Endothelial cell (in vitro differentiated cells): ENCODE measurements at regions not wholly inside any gene's neighbourhood (a gene's known extent, or its start where the extent isn't known, plus 50 kb on each side); places are given as distances from the start of the nearest gene placed in this dataset.

Source experiments
- DNase-seq: peaks from one replicate; pipeline ENCODE4 v3.0.0; 2021; ENCODE audit warnings: low spot score
- H3K27ac Mint-ChIP-seq: one replicate; pipeline ENCODE4 v1.8.0; 2021; ENCODE audit warnings: mixed read lengths, inconsistent platforms; ENCODE audit not compliant: unreplicated experiment
- H3K27me3 Mint-ChIP-seq: one replicate; pipeline ENCODE4 v1.8.0; 2021; ENCODE audit warnings: mild to moderate bottlenecking, moderate library complexity, mixed read lengths, inconsistent platforms; ENCODE audit not compliant: unreplicated experiment
- H3K36me3 Mint-ChIP-seq: one replicate; pipeline ENCODE4 v1.8.0; 2021; ENCODE audit warnings: mild to moderate bottlenecking, low read depth, mixed read lengths, inconsistent platforms; ENCODE audit not compliant: unreplicated experiment
- H3K4me1 Mint-ChIP-seq: one replicate; pipeline ENCODE4 v1.8.0; 2021; ENCODE audit warnings: mild to moderate bottlenecking, mixed read lengths, inconsistent platforms; ENCODE audit not compliant: unreplicated experiment
- H3K4me3 Mint-ChIP-seq: one replicate; pipeline ENCODE4 v1.8.0; 2021; ENCODE audit warnings: mild to moderate bottlenecking, mixed read lengths, inconsistent platforms; ENCODE audit not compliant: unreplicated experiment
- H3K9me3 Mint-ChIP-seq: one replicate; pipeline ENCODE4 v1.8.0; 2021; ENCODE audit warnings: mixed read lengths, inconsistent platforms; ENCODE audit not compliant: unreplicated experiment
- TF ChIP-seq, protein P1 (sequence below): fragments of 200-600 bp; sonication (generic); IDR thresholded peaks from one replicate; pipeline ENCODE4 v1.5.0; 2021; ENCODE audit warnings: antibody characterized with exemption; ENCODE audit not compliant: unreplicated experiment

DNA sequence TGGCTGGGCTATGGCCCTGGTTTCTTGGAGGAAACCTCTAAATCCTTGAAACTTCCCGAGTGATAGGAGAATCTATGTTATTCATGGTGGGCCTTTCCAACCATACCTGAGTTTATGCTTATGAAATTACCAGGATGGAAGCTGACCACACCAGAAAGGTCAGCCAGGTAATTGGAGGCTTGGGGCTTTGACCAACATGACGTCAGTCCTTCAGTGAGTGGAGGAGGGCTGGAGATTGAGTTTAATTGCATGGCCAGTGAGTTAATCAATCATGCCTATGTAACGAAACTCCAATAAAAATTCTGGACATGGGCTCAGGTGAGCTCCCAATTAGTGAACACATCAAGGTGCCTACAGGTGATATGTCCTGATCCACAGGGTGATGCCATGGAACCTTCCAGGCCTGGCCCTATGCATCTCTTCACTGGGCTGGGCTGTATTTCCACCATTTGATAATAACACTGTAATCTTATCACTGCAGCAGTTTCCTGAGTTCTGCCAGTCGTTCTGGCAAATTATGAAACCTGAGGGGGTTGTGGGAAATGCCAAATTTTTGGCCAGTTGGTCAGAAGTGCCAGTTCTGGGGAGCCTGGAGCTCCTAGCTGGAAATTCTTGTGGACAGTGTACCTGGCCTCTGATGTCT lies 106.5 kb downstream of the CDH26 start:
- Mint-ChIP-seq H3K27me3 (no peaks in the 10 kb centered on the region), H3K4me1 (no peaks in the 10 kb centered on the region), H3K9me3 (no peaks in the 10 kb centered on the region), H3K4me3 (no peak overlapping the region), H3K27ac (no peak overlapping the region), H3K36me3 (peaks cover 4% of the 10 kb centered on the region)
- TF ChIP-seq, protein P1, sequence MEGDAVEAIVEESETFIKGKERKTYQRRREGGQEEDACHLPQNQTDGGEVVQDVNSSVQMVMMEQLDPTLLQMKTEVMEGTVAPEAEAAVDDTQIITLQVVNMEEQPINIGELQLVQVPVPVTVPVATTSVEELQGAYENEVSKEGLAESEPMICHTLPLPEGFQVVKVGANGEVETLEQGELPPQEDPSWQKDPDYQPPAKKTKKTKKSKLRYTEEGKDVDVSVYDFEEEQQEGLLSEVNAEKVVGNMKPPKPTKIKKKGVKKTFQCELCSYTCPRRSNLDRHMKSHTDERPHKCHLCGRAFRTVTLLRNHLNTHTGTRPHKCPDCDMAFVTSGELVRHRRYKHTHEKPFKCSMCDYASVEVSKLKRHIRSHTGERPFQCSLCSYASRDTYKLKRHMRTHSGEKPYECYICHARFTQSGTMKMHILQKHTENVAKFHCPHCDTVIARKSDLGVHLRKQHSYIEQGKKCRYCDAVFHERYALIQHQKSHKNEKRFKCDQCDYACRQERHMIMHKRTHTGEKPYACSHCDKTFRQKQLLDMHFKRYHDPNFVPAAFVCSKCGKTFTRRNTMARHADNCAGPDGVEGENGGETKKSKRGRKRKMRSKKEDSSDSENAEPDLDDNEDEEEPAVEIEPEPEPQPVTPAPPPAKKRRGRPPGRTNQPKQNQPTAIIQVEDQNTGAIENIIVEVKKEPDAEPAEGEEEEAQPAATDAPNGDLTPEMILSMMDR: no peak
- no peak for DNase-seq

DNA sequence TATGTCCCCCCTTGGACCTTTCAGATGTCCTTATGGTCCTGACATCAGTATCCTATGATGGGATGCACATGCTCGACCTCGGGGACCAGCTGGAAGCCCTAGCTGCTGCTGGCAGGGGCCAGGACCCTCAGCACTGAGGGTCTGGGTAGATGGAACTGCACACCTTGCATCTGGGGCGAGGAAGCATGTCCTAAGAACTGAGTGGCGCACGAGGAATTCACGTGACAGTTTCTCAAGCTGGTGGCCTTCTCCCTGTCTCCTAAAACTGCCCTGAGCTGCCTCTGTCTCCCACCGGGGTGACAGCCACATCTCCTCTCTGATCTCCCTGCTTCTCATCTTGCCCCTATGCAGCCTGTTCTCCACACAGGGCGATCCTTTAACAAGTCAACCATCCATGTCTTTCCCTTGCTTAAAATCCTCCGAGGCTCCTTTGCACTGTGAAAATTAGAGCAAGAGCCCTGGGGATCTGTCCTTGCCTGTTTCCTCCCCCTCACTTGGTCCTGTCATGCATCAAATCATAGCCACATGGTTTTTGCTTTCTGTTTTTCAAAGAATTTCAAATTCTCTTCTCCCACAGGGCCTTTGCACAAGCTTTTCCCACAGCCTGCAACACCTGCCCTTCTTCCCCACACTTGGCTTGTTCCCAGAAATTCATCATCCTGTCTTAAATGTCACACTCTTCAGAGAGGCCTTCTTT lies 107.7 kb downstream of the CDH26 start:
- peaks cover 4% of the 10 kb centered on the region for H3K36me3 Mint-ChIP-seq
- no peaks in the 10 kb centered on the region for H3K4me1 Mint-ChIP-seq
- H3K27me3 Mint-ChIP-seq: no peaks in the 10 kb centered on the region
- H3K4me3 Mint-ChIP-seq: no peak overlapping the region
- H3K27ac Mint-ChIP-seq: no peak overlapping the region
- TF ChIP-seq, protein P1: no peak
- H3K9me3 Mint-ChIP-seq: no peaks in the 10 kb centered on the region
- DNase-seq: no peak

DNA sequence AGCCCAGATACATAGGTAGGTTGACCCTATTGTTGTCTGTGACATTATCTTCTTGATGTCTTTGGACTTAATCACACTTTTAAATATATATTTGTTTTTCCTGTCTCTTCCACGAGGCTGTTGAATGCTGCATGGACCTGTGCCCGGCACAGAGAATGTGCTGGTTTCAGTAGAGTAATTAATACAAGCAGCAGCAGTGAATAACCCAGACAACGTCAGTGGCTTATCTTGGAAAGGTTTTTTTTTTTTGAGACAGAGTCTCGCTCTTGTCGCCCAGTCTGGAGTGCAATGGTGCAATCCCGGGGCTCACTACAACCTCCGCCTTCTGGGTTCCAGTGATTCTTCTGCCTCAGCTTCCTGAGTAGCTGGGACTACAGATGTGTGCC lies 108.2 kb downstream of the CDH26 start:
- Mint-ChIP-seq H3K4me3 (no peak overlapping the region), H3K36me3 (peaks cover 4% of the 10 kb centered on the region), H3K27me3 (no peaks in the 10 kb centered on the region), H3K27ac (no peak overlapping the region), H3K4me1 (no peaks in the 10 kb centered on the region), H3K9me3 (no peaks in the 10 kb centered on the region)
- no peak for DNase-seq
- TF ChIP-seq, protein P1: no peak

DNA sequence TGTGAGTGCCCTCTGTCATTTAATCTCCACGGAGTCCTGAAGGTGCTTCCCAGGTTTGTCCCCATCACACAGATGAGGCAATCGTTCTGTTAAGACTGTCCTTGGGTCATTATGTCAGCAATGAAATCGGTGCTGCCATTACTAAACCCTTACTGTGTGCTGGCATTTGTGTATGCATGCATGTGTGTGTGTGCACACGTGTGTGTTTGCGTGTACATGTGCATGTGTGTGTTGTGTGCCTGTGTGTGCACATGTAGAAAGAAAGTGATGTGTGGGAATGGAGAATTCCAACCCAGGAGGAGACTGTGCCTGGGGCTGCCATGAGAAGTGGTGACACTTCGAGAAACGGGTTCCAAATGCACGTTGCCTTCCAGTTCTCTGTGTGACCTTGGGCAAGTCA lies 110.3 kb downstream of the CDH26 start:
- TF ChIP-seq, protein P1: no peak
- H3K36me3 Mint-ChIP-seq: peaks cover 4% of the 10 kb centered on the region
- no peaks in the 10 kb centered on the region for H3K9me3 Mint-ChIP-seq
- no peaks in the 10 kb centered on the region for H3K4me1 Mint-ChIP-seq
- no peak for DNase-seq
- no peak overlapping the region for H3K27ac Mint-ChIP-seq
- H3K4me3 Mint-ChIP-seq: no peak overlapping the region
- H3K27me3 Mint-ChIP-seq: no peaks in the 10 kb centered on the region

DNA sequence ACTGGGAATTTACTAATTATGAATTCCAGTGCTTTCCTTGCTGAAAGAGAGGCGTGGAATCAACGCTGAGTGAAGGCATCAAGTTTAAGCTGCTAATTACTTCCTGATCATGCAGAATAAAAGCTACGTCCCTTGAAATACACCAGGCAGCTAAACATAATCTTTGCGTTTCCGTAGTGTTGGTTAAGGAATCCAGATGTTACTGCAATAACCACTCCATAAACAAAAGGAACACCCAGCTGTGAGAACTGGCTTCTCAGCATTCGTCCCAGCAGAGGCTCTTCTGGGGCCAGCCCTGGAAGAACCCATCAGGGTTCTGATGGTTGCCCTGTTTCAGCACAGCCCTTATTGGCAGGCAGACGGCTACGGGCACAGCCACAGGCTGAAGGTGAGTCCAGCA lies 111.4 kb downstream of the CDH26 start:
- TF ChIP-seq, protein P1: no peak
- no peak for DNase-seq
- H3K4me1 Mint-ChIP-seq: no peaks in the 10 kb centered on the region
- peaks cover 4% of the 10 kb centered on the region for H3K36me3 Mint-ChIP-seq
- H3K27me3 Mint-ChIP-seq: no peaks in the 10 kb centered on the region
- H3K27ac Mint-ChIP-seq: no peak overlapping the region
- H3K9me3 Mint-ChIP-seq: no peaks in the 10 kb centered on the region
- no peak overlapping the region for H3K4me3 Mint-ChIP-seq
